GM12874 (cell line): ENCODE measurements at regions not wholly inside any gene's neighbourhood (a gene's known extent, or its start where the extent isn't known, plus 50 kb on each side); places are given as distances from the start of the nearest gene placed in this dataset.

Experiments
- CTCF ChIP-seq: IDR thresholded peaks from 2 replicates; pipeline ENCODE4 v1.5.1; 2011; ENCODE audit warnings: low read depth, mild to moderate bottlenecking, control low read depth, low read length, moderate library complexity; ENCODE audit not compliant: insufficient read depth

DNA sequence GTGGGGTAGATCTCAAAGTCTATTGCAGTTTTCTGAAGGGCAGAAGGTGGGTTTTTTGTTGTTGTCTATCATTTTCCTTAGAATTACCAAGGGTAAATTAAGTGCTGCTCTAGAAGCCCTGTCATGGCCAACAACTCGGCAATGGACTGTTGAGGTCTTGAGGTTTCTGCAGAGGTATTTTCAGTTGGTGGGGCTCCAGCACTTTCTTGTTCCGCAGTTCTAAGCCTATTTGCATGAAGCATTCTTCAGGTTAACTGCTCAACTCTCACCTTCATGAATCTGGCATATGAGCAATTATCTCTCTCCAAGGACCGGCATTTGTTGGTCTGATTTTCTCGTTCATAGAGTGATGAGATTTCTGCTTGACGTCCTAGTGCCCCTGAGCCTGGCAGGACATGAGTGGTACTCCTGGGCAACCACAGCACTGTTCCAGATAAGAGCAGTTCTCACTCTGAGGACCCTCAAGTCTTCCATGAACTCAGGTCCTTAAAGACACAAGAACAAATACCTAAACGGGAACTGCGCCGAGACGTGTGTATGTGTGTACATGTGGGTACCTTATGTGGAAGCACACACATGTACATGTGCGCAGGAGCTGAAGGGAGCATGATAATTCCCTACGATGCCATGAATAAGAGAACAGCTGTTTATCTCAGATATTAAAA lies 544.5 kb downstream of the CSNK1G3 start:
- no peak for TF ChIP-seq CTCF

- TF ChIP-seq CTCF: no peak
These were observed 543.8 kb downstream of the CSNK1G3 start for GRCh38 chr5:124055751-124056150.

DNA sequence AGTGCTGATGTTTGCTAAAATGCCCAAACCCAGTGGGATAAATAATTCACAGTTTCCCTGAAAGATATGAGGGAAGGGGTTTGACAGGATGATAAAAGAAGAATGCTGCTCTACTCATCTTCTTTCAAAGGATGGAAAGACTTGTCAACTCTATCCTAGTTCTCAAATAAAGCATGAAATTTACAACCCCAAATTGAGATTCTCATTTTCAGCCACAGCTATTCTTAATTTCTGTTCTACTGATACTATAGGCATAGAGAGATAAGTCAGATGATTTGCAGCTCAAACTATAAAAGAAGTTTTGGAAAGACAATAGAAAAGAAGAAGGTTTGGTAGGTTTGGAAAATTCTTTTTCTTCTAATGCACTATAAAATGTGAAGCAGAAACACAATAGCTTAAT lies 542.6 kb downstream of the CSNK1G3 start:
- TF ChIP-seq CTCF: no peak

DNA sequence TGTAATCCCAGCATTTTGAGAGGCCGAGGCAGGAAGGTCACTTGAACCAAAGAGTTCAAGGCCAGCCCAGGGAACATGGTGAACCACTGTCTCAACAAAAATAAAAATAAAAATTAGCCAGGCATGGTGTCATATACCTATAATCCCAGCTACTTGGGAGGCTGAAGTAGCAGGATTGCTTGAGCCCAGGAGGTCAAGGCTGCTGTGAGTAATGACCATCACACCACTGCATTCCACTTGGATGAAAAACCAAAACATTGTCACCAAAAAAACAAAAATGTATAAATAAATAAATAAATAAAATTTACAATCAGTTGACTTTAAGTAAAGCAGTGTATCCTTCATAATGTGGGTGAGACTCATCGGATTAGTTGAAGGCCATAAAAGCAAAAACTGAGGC lies 541.4 kb downstream of the CSNK1G3 start:
- TF ChIP-seq CTCF: no peak

DNA sequence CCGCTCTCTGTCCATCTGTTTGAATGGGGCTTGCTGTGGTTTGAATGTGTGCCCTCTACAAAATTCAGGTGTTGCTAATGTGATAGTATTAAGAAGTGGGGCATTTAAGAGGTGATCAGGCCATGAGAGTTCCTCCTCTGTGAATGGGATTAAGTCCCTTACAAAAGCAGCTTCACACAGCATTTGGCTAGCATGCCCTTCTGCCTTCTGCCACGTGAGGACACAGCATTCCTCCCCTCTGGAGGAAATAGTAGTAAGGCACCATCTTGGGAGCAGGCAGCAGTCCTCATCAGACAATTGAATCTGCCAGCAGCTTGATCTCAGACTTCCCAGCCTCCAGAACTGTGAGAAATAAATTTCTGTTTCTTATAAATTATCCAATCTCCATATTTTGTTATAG lies 540.2 kb downstream of the CSNK1G3 start:
- no peak for TF ChIP-seq CTCF

- TF ChIP-seq CTCF: no peak
These were observed 538.3 kb downstream of the CSNK1G3 start for GRCh38 chr5:124050120-124050770.

DNA sequence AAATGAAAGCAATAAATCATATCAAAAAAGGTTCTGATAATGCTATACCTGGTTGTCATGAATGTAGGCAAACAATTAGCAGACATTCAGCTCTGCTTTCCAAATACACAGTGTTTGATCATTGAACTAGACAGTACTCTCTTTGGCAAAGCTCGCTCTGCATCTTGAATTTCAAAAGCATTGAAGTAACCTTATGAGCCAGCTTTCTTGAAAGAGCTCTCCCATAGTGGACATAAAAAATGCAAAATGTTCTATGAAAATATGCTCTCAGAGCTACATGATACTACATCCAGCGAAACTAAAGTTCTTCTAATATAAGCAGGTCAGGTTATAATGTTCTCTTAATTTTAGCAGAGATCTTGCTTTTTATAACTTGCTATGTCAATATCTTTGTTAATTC lies 533.4 kb downstream of the CSNK1G3 start:
- TF ChIP-seq CTCF: no peak
